Epidermal melanocyte (primary cell): ENCODE measurements at regions not wholly inside any gene's neighbourhood (a gene's known extent, or its start where the extent isn't known, plus 50 kb on each side); places are given as distances from the start of the nearest gene placed in this dataset.

Experiments used
- DNase-seq: peaks from one replicate; pipeline ENCODE4 v3.0.0; 2011; ENCODE audit warnings: low spot score; ENCODE audit not compliant: insufficient read length

DNA sequence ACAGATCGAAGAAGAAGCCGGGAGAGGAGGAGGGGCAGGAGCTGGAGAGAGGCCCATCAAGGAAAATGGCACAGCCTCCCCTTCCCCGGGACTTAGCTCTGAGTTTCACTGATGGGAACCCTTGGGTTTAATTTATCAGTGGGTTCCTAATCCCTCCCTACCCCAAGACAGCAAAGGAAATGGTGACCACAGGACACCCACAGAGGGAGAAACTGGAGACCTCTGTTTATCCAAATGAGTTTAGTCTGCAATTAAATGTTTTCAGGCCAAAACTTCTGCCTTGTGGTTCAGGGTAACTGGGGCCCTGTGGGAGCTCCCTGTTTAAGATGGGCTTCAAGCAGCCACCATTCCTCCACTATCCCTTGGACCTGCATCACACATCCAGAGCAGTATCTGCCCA is 190.8 kb upstream of the TOPAZ1 start:
- DNase-seq, result no peak

DNA sequence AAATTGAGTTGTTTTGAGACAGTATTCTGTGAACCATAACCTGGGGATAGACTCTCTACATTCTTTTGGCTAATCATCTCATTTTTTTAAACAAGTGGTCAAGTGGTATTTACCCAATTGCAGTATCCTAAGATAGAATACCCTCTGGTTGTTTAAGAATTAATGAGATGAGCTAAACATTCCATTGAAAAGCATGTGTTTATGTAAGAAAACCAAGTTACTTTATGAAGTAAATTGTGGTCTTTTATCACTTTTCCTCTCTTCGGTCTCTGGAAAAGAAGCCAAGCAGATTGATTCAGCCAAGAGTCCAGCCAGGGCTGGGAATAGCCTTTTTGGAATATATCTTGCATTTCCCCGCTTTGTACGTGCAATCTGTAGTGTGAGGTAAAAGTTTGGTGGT is 185.7 kb upstream of the TOPAZ1 start:
- DNase-seq, result no peak

DNA sequence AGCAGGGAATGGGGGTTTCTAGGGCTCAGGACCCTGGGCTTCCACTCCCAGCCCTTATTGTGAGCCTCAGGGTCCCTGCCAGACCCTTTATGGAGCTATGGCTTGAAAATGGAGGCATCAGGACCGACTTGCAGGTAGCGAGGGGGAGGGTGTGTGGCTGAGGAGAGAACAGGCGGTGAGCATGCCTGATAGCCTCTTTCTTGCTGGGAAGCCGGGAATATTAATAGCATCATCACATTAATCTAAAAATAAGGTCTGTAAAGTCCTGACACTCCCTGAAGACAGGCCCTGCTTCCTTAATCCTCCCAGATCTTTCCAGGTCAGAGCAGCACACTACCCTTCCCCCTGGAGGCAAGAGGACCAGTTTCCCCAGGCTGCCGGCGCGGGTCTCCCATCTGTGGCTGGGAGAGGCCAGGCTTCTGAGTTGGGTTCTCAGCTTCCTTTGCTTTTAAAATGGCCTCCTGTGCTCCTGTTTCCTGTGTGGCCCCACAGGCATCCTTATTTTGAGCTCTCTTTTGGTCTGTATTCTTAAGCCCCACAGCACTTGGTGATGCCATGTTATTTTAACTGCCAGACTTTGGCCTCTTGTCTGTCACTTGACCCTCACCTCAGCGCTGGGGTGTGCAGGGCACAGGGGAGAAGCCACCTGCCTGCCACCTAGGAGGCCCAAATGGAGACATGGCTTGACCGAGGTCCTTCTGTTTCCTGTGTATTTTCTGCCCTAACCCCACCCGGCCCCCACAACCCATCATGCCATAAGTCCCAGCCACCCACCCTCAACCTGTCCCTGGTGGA is 185.0 kb upstream of the TOPAZ1 start:
- DNase-seq, result no peak

DNA sequence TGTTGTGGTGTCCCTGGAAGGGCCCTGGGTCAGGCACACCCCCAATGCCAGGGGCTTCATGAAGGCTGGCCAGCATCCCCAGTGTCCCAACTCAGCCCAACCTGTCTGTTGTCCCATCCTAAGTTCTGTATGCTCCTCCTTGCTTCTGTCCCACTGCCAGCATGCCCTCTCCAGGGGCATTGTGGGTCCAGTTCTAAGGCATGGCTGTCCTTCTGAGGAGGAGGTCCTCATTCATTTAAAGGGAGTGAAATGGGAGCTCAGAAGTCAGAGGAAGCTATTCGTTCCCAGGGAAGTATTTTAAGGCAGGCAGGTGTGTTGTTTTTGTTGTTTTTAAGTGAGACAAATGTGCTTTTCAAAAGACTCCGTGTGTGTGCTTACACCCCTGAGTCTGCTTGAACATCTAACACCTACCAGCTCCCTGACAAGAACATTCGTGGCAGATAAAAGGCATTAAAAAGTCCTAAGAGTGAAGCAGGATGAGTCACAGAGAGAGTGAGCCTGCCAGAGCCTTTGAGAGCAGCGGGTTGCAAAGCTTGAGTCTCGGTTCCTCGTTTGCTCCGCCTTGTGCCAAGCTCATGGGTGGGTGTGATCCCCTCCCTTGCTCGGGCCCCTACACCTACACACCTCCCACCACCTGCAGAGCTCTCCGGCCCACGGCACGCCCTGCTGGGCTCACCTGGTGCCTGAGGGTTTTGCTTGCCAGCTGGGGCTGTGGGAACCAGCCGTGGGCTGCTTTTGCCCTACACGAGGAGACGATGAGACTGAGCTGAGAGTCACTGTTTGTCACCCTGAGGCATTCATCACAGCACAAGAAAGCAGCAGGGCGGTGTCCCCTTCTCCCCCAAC is 183.4 kb upstream of the TOPAZ1 start:
- DNase-seq, result no peak

DNA sequence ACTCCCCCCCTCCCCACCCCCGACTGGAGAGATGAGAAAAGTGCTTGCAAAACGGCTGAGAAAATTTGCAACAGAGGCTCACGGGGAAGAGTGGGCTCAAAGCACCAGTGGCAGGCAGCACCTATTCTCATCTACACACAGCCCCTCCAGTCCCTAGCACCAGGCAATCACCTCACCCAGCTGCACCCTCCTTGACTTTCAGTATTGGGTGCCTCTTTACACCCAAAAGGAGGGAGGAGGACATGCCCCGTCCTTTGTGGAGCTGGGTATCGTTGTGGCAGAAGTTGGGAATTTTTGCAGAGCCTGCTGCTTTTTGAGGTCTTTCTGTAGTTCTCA is 182.8 kb upstream of the TOPAZ1 start:
- DNase-seq, result no peak

DNA sequence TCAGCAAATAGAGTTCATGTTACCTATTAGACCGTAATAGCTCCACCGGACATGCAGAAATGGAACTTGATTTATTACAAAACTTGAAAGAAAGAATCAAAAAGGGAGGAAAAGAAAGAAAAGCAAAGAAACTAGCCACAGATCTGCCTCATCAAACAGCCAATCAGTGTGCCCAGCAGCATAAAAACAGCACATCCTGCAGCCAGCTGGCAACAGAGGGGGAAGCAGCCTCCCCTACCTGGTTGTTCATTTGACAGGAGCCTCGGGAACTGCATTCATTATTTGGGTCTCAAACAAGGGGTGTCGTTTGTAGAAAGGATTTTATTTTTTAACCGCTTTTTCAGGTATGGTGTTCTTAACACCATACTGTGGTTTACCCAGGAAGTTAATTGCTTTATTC is 181.5 kb upstream of the TOPAZ1 start:
- DNase-seq, result no peak

DNA sequence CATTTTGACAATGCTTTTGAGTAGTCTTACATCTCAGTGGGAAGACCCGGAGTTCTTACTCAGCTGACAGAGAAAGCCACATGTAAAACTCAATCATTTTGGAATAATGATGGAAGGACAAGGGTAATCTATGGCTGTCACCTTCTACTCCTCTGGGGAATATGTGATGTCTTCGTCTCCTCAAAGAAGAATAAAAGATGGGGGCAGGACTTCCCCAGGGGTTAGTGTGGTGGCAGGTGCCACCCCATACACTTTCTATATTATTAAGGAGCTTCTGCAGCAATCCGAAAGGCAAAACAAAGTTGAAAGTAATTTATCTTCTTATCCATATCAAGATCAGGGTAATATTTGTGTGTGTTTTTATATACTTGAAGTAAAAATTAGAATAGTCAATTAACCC is 180.4 kb upstream of the TOPAZ1 start:
- DNase-seq, result no peak

DNA sequence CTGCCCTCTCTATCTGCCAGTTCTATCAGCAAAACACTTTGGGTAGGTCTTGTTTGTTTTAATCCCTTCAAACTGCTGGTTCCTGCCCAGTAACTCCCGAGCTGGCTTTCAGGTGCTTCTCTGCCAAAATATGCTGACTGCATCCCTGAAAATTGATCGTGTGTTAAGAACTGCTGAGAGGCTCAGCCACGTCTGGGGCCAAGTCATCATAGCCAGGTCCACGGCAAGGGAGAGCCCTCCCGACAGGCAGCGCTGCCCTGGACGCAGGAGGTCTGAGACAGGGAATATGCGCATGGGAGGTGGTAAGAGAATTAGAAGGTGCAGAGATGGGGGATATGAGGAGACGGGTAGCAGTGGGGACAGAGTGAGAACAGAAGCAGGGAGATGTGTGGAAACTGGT is 179.7 kb upstream of the TOPAZ1 start:
- DNase-seq, result no peak

DNA sequence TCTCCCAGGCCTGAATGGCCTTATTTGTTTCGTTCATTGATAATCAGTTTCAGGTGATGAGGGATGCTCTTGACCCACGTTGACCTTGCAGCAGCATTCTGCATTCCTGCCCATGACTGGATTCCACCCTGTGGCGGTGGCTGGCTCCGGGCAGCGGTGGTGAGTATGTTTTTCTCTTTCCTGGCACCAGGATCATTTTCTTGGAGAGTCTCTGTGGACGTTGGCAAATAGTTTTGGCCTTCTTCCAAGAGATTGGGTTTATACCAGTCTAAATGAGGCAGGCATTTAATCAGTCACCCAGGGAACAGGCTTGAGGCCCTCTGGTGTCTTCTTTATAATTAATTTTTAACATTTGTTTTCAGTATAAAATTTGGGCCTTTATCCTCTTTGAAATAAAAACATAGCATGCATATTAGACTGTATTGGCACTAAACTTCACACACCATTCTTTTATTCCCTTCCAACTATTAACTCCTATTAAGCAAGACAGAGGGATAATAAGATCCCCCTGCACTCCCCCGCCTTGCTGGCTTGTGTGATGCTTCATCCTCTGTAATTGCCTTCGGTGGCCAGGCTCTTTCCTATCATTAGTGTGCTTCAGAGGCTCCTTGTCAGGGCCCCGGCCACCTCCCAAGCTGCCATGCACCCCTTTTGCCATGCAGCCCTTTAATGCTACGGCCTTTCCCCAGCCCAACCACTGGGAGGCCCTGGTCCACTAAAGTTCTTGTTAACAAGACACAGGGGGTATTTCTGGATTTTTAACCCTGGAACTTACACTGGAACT is 176.2 kb upstream of the TOPAZ1 start:
- peak; percentile 50 for DNase-seq

DNA sequence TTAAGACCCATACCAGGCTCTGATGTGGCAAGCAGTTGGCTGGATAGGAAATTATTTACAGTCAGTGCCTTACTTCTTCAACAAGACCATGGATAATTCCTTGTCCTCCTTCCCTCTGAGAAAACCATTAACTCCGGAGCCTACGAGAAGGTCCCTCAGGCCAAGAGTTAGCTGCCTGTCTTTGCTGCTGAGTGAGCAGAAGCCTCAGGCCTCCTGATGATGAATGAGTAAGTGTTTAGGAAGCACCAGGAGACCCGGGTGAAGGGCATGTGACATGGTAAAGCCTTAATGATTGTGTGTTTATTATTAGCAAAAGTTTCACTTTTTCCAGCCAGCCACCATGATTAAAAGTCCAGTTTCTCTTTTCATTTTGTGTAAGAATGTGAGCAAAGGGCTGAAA is 174.9 kb upstream of the TOPAZ1 start:
- peak; percentile 90 for DNase-seq

DNA sequence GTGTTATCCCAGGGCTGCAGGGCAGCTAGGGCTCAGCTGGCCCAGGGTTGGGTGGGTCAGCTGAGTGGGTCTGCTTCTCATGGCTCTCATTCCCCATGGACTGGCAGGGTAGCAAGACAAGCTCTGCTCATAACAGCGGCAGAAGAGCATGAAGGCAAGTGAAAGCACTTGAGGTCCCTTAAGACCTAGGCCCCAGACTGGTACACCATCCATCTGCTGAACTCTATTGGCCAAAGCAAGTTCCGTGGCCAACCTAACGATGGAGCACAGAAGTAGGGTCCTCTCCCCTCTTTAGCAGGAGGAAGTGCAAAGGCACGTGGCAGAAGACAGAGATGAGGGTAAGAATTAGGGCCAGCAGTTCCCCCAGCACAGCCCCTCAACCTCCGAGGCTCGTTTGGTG is 174.3 kb upstream of the TOPAZ1 start:
- DNase-seq, result no peak

DNA sequence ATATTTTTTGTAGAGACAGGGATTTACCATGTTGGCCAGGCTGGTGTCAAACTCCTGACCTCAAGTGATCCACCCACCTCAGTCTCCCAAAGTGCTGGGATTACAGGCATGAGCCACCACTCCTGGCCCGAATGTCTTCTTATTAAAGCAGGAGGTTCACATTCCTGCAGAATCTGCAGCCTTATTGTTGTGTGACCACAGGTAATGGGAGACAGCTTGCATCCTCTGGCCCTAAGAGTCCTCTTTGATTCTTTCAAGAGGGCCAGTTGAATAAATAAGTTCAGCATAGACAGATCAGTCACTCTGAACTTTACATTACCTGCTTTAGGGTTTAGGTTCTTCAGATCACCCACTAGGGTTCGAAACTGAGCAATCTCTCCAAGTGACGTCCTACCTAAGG is 172.9 kb upstream of the TOPAZ1 start:
- no peak for DNase-seq

DNA sequence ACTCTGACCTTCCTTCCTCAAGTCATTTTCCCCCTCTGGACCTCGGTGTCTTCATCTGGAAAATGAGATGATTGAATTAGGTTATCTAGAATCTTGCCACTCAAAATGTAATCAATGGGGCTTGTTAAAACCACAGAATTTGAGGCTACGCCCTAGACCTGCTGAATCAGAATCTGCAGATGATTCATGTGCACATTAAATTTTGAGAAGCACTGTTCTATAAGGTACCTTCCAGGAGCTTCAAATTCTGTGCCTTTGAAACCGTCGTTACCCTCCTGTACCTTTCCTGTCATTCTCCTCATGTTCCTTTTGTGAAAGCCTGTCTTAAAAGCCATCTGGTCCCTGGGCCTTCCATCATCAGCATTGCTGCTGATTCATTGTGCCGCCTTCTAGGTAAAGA is 172.4 kb upstream of the TOPAZ1 start:
- DNase-seq, result no peak

DNA sequence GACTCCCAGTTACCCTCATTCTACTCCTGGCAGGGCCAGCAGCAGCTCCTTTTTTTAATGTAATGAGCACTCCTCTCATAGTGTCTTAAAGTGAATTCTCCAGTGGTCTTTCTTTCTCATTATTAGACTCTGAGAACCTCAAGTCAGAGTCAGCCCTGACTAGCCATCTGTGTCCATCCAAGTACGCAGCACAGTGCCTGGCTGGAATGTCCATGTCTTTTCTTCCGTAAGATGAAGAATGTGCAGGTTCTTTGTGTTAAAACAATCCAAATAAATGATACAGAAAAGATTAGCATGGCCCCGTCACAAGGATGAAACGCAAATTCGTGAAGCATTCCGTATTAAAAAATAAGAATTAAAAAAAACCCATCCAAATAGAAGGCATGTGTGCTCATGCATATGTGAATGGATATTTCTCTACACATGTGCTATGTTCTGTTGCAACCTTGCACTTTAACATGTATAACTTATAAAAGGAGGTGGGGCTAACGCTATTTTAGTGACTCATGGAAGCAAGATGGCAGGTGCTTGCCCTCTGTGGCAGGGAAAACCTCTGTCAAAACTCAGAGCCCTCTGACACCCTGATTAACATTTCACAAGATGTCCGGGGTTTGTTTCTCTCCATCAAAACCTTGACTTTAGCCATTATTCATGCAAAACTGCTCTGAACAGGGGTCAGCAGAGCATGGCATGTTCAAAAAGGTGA is 170.7 kb upstream of the TOPAZ1 start:
- no peak for DNase-seq

DNA sequence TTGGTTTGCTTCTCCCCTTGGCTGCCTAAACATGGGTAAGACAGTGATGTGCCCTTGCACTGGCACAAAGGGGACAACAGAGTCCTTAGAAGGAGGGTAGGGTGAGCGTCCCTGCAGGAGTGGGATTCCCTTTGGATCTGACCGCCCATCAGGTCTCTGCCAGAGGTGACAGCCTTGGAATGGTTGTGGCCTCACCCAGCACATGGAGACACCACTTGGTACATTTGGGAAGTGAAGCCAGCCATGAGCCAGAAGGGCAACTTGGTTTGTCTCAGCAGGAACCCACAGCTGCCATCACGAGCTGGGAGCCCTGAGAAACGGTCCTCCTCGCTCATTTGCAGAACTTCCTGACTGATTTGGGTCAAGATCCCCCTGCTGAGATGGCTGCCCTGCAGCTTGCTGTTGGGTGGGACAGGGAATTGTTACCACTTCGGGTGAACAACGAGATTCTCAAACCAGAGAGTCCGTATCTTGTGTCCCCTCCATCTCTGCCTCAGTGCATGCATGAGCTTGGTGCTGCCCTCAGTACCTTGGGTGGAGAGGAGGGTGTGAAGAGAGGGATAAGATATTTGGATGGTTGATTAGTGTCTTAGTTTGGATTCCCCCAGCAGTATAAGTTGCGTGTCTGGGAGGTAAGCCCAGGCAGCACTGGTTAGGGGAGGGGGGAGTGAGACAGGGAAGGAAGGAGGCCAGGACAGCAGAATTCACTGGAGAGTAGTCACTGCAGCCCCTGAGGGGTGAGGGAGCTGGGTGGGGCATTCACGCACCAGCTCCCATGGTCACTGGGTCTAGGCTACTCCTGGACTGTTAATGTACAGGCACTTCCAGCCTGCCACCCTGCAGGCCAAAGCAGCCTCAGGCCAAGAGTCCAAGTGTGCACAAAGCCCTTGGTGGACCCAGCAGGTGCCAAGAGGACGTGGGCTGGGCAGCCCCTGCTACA is 168.8 kb upstream of the TOPAZ1 start:
- DNase-seq, result no peak

DNA sequence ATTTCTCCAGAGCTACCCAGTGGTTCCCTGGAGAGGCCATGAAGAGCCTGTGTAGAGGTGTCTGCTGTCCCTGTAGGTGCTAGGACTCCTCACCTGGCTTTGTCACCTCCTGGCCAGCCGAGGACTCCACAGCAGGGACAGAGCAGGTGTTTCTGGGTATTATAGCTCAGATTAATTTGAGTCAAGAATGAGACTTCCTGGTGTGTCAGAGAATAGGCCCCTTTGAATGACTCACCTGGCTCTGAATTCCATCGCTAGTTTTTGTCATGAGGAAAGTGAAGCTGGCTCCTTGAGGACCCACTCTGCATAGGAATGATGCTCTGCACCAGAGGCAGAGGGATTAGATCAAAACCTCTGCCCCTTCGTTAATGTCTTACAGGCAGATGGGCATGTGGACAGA is 167.5 kb upstream of the TOPAZ1 start:
- DNase-seq, result no peak

DNA sequence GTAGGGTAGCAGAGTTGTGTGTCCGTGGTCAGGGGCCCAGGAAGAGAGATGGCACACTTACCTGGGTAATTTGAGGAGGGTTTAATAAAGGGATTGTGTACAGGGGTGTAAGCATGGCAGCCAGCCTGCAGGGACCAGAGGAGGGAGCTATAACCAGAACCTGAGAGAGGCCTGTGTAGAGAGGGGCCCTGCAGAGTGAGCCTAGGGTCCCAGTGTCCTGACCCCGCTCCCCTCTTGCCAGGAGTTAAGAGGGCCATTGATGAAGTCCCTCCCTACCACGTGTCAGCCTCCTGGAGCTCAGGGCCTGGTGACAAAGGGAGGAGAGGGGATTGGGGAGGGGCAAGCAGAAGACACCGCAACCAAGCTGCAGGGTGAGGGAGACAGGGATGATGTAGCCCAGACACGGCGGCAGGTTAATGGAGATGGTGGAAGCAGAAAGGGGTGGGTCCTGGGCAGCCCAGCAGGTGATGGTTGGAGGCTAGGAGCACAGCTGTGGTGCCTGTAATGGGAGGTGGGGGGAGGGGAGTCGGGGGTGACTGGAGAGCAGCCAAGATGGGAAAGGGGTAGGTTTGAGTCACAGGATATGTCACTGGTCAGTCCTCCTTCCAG is 165.4 kb upstream of the TOPAZ1 start:
- DNase-seq, result no peak

DNA sequence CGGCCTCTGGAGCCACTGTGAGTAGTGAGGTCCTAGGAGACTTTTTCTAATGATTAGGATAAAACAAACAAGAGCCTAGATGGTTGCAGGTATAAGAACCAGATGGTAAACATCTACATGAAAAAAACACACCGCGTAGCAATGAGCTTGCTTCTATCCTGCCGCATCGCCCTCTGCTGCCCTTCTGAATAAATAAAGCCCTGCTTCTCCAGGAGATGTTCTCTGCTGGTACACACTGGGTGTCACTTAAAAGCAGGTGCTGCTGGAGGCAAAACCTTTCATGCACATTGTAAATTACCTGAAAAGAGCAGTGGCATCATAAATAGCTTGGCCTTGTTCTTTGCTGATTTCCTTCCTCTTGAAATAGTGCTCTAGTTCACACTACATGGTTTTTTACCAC is 164.4 kb upstream of the TOPAZ1 start:
- no peak for DNase-seq

DNA sequence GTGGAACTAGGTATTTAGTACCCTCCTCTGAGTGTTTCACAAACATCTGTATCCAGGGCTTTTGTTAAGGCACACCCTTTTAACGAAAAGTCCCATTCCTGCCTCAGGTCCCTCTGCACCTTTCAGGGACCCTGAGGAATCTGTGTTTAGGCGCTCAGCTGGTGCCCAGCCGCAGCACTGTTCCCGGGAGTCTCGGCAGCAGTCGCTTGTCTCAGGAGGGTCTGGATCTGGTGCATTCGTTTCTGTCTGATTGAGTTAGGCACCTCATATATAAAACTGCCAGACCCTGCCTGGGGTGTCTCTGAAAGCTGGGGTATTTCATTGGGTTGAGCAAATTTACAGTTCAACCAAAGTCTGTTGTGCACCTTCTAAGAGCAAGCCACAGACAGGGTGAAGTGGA is 162.8 kb upstream of the TOPAZ1 start:
- no peak for DNase-seq

DNA sequence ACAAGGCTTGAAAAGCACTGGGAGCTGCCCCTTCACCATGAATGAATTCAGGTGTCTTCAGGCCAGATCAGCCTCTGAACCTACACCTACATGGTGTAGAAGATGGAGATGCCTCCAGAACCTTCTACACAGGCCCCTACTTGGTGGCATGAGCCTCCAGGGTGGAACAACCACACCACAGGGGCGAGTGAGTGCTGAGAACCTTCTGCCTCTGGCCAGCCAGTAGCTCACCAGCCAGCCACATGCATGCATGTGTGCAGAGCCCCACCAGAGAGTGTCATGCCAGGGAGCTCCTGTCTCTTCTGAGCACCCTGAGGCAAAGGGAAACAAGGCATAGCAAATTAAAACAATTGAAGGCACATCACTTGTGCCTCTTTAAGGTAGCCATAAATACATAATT is 161.8 kb upstream of the TOPAZ1 start:
- DNase-seq, result no peak
